Middle frontal gyrus (tissue), 1 donor: ENCODE measurements at regions not wholly inside any gene's neighbourhood (a gene's known extent, or its start where the extent isn't known, plus 50 kb on each side); places are given as distances from the start of the nearest gene placed in this dataset.

Source experiments
- DNase-seq: peaks from one replicate; pipeline ENCODE4 v3.0.0-alpha.2; 2015; ENCODE audit warnings: low spot score; ENCODE audit errors: extremely low spot score

GRCh38 chr16:8199390-8199789 is 390.9 kb downstream of the TMEM114 start:
- no peak for DNase-seq

GRCh38 chr16:8194794-8195193 is 395.5 kb downstream of the TMEM114 start:
- no peak for DNase-seq

GRCh38 chr16:8188841-8189240 is 401.5 kb downstream of the TMEM114 start:
- no peak for DNase-seq

- no peak for DNase-seq
Measured at GRCh38 chr16:8187782-8188372, 402.4 kb downstream of the TMEM114 start.

- no peak for DNase-seq
Measured at GRCh38 chr16:8184854-8185253, 405.5 kb downstream of the TMEM114 start.

- DNase-seq: no peak
Measured at GRCh38 chr16:8183176-8184099, 406.9 kb downstream of the TMEM114 start.

- DNase-seq: no peak
Measured at GRCh38 chr16:8182761-8183160, 407.6 kb downstream of the TMEM114 start.

GRCh38 chr16:8179615-8180014 is 410.7 kb downstream of the TMEM114 start:
- DNase-seq: no peak

- DNase-seq: no peak
Measured at GRCh38 chr16:8178271-8178670, 412.0 kb downstream of the TMEM114 start.

- no peak for DNase-seq
Measured at GRCh38 chr16:8175411-8175810, 414.9 kb downstream of the TMEM114 start.

GRCh38 chr16:8173111-8173644 is 417.1 kb downstream of the TMEM114 start:
- DNase-seq: peak; percentile 48

GRCh38 chr16:8172551-8172950 is 417.8 kb downstream of the TMEM114 start:
- no peak for DNase-seq

- DNase-seq: no peak
Measured at GRCh38 chr16:8168016-8168415, 422.3 kb downstream of the TMEM114 start.

- no peak for DNase-seq
Measured at GRCh38 chr16:8167436-8167835, 422.9 kb downstream of the TMEM114 start.

GRCh38 chr16:8158051-8158450 is 432.3 kb downstream of the TMEM114 start:
- no peak for DNase-seq

- no peak for DNase-seq
Measured at GRCh38 chr16:8155275-8155674, 435.0 kb downstream of the TMEM114 start.

GRCh38 chr16:8146256-8147012 is 443.9 kb downstream of the TMEM114 start:
- DNase-seq: no peak

- no peak for DNase-seq
Measured at GRCh38 chr16:8138666-8139065, 451.6 kb downstream of the TMEM114 start.

GRCh38 chr16:8137606-8138005 is 452.7 kb downstream of the TMEM114 start:
- no peak for DNase-seq

- no peak for DNase-seq
Measured at GRCh38 chr16:8130197-8130596, 460.1 kb downstream of the TMEM114 start.

- no peak for DNase-seq
Measured at GRCh38 chr16:8127070-8127469, 463.2 kb downstream of the TMEM114 start.

- DNase-seq: no peak
Measured at GRCh38 chr16:8126313-8126712, 464.0 kb downstream of the TMEM114 start.
